22Rv1 (cell line): ENCODE measurements at regions not wholly inside any gene's neighbourhood (a gene's known extent, or its start where the extent isn't known, plus 50 kb on each side); places are given as distances from the start of the nearest gene placed in this dataset.

ENCODE experiments used
- ZFX ChIP-seq: fragments of 450-650 bp; IDR thresholded peaks from 2 replicates; pipeline ENCODE4 v1.6.1; 2017; ENCODE audit warnings: antibody characterized with exemption, borderline replicate concordance
- TF ChIP-seq, protein P1 (sequence below): fragments of 450-650 bp; IDR thresholded peaks from 2 replicates; pipeline ENCODE4 v1.5.1; 2017; ENCODE audit warnings: mild to moderate bottlenecking

DNA sequence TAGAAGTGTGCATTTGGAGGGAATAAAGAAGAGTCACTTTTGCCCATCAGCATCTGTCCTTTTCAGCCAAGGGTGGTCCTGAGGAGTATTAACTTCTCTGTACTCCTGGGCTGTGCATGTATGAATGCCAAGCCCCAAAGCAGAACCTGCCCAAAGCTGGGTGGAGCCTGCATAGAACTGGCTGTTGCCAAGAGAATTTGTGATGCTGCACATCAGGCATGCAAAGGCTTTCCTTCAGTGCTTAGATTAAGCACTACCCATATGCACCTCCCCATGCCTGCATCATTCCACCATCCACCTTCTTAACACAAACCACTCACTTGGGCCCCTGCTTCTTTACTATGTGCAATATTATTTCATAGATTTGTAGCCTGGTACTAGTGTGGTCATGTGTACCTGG is 493.8 kb downstream of the KIF4B start:
- TF ChIP-seq, protein P1, sequence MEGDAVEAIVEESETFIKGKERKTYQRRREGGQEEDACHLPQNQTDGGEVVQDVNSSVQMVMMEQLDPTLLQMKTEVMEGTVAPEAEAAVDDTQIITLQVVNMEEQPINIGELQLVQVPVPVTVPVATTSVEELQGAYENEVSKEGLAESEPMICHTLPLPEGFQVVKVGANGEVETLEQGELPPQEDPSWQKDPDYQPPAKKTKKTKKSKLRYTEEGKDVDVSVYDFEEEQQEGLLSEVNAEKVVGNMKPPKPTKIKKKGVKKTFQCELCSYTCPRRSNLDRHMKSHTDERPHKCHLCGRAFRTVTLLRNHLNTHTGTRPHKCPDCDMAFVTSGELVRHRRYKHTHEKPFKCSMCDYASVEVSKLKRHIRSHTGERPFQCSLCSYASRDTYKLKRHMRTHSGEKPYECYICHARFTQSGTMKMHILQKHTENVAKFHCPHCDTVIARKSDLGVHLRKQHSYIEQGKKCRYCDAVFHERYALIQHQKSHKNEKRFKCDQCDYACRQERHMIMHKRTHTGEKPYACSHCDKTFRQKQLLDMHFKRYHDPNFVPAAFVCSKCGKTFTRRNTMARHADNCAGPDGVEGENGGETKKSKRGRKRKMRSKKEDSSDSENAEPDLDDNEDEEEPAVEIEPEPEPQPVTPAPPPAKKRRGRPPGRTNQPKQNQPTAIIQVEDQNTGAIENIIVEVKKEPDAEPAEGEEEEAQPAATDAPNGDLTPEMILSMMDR = no peak
- TF ChIP-seq ZFX = no peak
